Stomach (tissue), 8 donors: ENCODE measurements at regions not wholly inside any gene's neighbourhood (a gene's known extent, or its start where the extent isn't known, plus 50 kb on each side); places are given as distances from the start of the nearest gene placed in this dataset.

ENCODE experiments used
- DNase-seq, 2 donors: peaks; one replicate each; pipeline versions ENCODE4 v3.0.0 to v3.0.0-alpha.2; 2013 to 2019
- H3K27ac ChIP-seq, 5 donors: fragments of 200-600 bp in 4 of 5; sonication (generic) in 4 of 5; one replicate each; pipeline ENCODE4 v1.5.1; 2013 to 2019; ENCODE audit warnings: mild to moderate bottlenecking in 1 of 5, moderate library complexity in 1 of 5
- H3K27me3 ChIP-seq, 3 donors: fragments of 200-600 bp; sonication (generic); one replicate each; pipeline ENCODE4 v1.5.1; 2017 to 2019; ENCODE audit warnings: mixed run types in 1 of 3
- H3K36me3 ChIP-seq, 4 donors: fragments of 200-600 bp; sonication (generic); 1 replicate in 3 of 4; 2 replicates in 1 of 4; pipeline ENCODE4 v1.5.1; 2016 to 2019
- H3K4me1 ChIP-seq, 4 donors: fragments of 200-600 bp; sonication (generic); one replicate each; pipeline ENCODE4 v1.5.1; 2016 to 2019
- H3K4me3 ChIP-seq, 4 donors: fragments of 200-600 bp; sonication (generic) in 3 of 4; one replicate each; pipeline ENCODE4 v1.5.1; 2016 to 2019; ENCODE audit warnings: mild to moderate bottlenecking in 1 of 4
- H3K9me3 ChIP-seq, 4 donors: fragments of 200-600 bp; sonication (generic); one replicate each; pipeline ENCODE4 v1.5.1; 2016 to 2019
- EP300 ChIP-seq: sonication (generic); formaldehyde crosslinking; IDR thresholded peaks from one replicate; pipeline ENCODE4 v1.6.1; 2017; ENCODE audit warnings: antibody characterized with exemption
- POLR2A ChIP-seq, 4 donors: fragments of 450-650 bp; IDR thresholded peaks; one replicate each; pipeline ENCODE4 v1.6.1; 2016; ENCODE audit warnings: antibody characterized with exemption in 4 of 4, control low read depth in 2 of 4, mild to moderate bottlenecking in 1 of 4, moderate library complexity in 1 of 4
- POLR2AphosphoS5 ChIP-seq, 3 donors: sonication (generic); formaldehyde crosslinking; IDR thresholded peaks; one replicate each; pipeline ENCODE4 v1.6.1; 2016; ENCODE audit warnings: antibody characterized with exemption in 3 of 3
- WGBS, 5 donors: extraction: QIAGEN DNeasy Blood & Tissue Kit in 3 of 5; methylation state at CpG; one replicate each; pipeline versions ENCODE4 v1.1.5 to v1.1.7; 2013 to 2018; 5-methylcytosine and 5-hydroxymethylcytosine counted together
- intact Hi-C: fragments of 100-400 bp; cut with DNase I; formaldehyde crosslinking; loops from one replicate; pipeline ENCODE4 v1.15.1; 2023; ENCODE audit warnings: low total_unique reads
- TF ChIP-seq, protein P1 (sequence below), 7 experiments: fragments of 450-650 bp in 4 of 7; fragments of 200-600 bp in 3 of 7; sonication (generic) in 3 of 7; IDR thresholded peaks; one replicate each; pipeline ENCODE4 v1.5.1; 2016 to 2019; ENCODE audit warnings: antibody characterized with exemption in 7 of 7, control low read depth in 2 of 7, mild to moderate bottlenecking in 1 of 7
- donor health status: healthy with polysubstance abuse.
- donor health status: Bipolar disorder and iron deficiency.
- donor health status: healthy.

DNA sequence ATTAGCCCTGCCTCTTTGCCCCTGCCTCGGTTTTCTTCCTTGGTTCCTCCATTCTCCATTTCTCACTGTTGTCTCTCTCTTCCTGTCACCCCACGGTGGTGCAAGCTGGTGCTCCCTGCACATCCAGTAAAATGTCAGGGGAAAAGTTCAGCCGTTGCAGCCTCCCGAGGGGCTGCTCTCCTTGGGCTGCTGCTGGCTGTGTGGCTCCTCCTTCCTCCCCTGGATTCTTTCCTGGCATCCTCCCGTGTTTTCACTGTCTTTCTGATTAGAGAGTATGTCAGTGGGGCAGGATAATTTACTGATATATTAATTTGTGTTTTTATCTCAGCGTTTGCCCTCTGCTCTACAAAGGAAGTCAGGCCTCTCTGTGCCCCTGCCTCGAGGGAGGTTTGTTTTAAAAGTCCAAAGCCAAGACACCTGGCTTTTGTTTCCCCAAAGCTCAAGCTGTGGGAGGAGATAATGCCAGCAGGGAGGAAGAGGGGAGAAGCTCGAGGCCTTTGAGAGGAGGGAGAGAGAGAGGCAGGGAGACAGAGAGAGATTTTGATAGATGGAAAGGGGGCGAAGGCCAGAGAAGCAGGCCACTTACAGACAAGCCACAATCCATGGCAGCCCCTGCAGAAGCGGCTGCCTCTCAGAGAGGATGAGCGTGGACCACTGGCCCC lies 150.3 kb upstream of the NR2F2 start:
- H3K4me3 ChIP-seq = no peak overlapping the region
- no peaks in the 10 kb centered on the region for H3K27me3 ChIP-seq
- H3K36me3 ChIP-seq = no peaks in the 10 kb centered on the region
- H3K9me3 ChIP-seq = no peaks in the 10 kb centered on the region
- DNase-seq = no peak
- H3K4me1 ChIP-seq = peaks cover 3 to 62% (median 32%) of the 10 kb centered on the region in 4 donors
- no peak for TF ChIP-seq POLR2AphosphoS5 (IDR thresholded peaks at IDR 0.05)
- no peak for TF ChIP-seq EP300
- TF ChIP-seq, protein P1, sequence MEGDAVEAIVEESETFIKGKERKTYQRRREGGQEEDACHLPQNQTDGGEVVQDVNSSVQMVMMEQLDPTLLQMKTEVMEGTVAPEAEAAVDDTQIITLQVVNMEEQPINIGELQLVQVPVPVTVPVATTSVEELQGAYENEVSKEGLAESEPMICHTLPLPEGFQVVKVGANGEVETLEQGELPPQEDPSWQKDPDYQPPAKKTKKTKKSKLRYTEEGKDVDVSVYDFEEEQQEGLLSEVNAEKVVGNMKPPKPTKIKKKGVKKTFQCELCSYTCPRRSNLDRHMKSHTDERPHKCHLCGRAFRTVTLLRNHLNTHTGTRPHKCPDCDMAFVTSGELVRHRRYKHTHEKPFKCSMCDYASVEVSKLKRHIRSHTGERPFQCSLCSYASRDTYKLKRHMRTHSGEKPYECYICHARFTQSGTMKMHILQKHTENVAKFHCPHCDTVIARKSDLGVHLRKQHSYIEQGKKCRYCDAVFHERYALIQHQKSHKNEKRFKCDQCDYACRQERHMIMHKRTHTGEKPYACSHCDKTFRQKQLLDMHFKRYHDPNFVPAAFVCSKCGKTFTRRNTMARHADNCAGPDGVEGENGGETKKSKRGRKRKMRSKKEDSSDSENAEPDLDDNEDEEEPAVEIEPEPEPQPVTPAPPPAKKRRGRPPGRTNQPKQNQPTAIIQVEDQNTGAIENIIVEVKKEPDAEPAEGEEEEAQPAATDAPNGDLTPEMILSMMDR (IDR thresholded peaks at IDR 0.05) = no peak
- TF ChIP-seq POLR2A (IDR thresholded peaks at IDR 0.05) = no peak
- 46 to 57% (median 51%) methylated on average over 11 of the region's 11 CpGs for WGBS, 5 donors
- intact Hi-C loops = no loop called here
- peak overlapping the region in 3 of 5 donors; percentile 74 to 83 (median 76) for H3K27ac ChIP-seq

DNA sequence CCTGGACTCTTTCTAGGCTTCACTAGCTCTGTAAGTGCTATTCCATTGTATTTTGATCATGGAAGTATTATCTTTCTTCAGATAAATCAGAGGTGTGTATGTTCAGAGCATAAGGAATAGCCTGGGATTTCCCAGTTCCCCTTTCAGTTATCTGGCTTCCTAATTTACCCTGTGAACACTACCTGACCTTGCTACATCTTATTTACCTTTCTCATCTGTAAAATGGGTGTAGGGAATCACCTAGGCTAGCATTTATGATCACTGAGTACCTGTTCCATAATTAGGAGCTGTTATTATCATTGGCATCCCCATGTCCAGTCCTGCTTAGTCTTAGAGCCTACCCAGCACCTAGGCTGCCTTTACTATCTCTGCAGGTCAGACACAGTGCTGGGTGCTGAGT lies 149.3 kb upstream of the NR2F2 start:
- intact Hi-C loops = no loop called here
- Histone ChIP-seq H3K27me3 (no peaks in the 10 kb centered on the region), H3K36me3 (no peaks in the 10 kb centered on the region), H3K27ac (peak overlapping the region; percentile 21 to 83 (median 74)), H3K9me3 (no peaks in the 10 kb centered on the region), H3K4me1 (peaks cover 3 to 64% (median 32%) of the 10 kb centered on the region in 4 donors), H3K4me3 (no peak overlapping the region)
- no peak for DNase-seq
- TF ChIP-seq POLR2A (IDR thresholded peaks at IDR 0.05) (no peak), POLR2AphosphoS5 (IDR thresholded peaks at IDR 0.05) (no peak), EP300 (no peak)
- TF ChIP-seq, protein P1 (IDR thresholded peaks at IDR 0.05) = no peak

DNA sequence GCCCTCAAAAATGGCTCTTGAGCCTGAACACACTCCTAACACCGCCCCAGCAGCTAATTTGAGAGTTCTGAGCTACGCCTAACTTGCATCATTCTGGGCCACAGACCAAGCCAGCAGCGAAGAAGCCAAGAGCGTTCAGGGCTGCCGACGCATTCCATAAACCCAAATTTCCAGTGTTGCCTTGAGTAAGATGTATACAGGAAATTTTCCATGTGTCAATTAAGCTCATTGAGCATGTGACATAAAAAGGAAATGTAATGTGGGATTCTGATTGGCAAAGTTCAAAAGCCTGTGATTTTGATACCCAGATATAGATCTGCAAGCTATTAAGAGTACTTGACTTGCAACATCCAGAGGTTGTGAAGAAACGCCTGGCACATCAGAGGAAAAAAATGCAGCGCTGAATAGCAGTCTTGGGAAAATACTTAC lies 148.6 kb upstream of the NR2F2 start:
- Histone ChIP-seq H3K27ac (peak overlapping the region; percentile 21 to 83 (median 74)), H3K27me3 (no peaks in the 10 kb centered on the region), H3K4me1 (peaks cover 3 to 62% (median 32%) of the 10 kb centered on the region in 4 donors), H3K36me3 (no peaks in the 10 kb centered on the region), H3K4me3 (no peak overlapping the region), H3K9me3 (no peaks in the 10 kb centered on the region)
- WGBS, 5 donors = 53 to 77% (median 70%) methylated on average over 7 to 8 of the region's 8 CpGs
- peak in 1 of 2 donors; percentile 90 for DNase-seq
- TF ChIP-seq, protein P1 (IDR thresholded peaks at IDR 0.05) = no peak
- TF ChIP-seq POLR2AphosphoS5 (IDR thresholded peaks at IDR 0.05) = peak in 1 of 3 donors; percentile 28
- intact Hi-C loops = no loop called here

DNA sequence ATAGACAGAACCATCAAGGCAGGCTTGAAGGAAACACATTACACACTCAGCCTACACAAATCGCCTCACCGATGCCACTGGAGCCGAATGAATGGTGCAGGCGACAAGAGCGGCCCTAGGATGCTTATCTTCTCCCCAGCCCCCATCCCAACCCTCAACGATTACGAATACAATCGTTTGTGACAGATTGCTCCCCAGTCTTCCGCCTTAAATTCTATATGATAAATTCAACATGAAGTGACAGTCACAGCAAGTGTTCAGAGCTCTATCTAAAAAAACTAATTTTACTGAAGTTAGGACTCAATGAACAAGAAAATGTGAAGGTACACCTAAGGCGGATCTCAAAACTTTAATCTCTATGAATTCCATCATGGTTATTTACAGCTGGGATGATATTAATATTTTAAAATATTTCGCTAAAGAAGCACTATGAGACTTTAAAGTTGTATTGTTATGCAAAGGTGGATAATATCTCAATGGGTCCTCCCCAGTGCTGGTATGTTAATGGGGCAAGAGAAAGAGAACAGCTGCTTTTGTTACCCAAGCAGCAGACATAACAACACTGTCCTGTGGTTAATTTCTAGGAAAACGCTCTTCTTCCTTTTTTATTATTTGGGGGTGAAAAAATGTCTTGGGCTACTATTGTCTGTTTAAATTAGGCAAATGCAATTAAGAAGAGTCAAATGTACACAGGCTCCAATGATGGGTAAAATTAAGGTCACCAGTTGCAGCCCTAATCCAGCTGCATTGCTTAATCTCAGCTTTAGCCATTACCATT lies 147.6 kb upstream of the NR2F2 start:
- intact Hi-C loops = no loop called here
- TF ChIP-seq POLR2A (IDR thresholded peaks at IDR 0.05) = no peak
- no peak for TF ChIP-seq POLR2AphosphoS5 (IDR thresholded peaks at IDR 0.05)
- TF ChIP-seq EP300 = no peak
- TF ChIP-seq, protein P1 (IDR thresholded peaks at IDR 0.05) = no peak
- Histone ChIP-seq H3K36me3 (no peaks in the 10 kb centered on the region), H3K9me3 (no peaks in the 10 kb centered on the region), H3K4me3 (no peak overlapping the region), H3K27me3 (no peaks in the 10 kb centered on the region), H3K27ac (peak overlapping the region; percentile 56 to 83 (median 74)), H3K4me1 (peaks cover 3 to 64% (median 32%) of the 10 kb centered on the region in 4 donors)
- DNase-seq = no peak
- WGBS, 5 donors = 92 to 95% (median 93%) methylated on average over 12 of the region's 12 CpGs
